Suprapubic skin (tissue), 4 donors: ENCODE measurements at regions not wholly inside any gene's neighbourhood (a gene's known extent, or its start where the extent isn't known, plus 50 kb on each side); places are given as distances from the start of the nearest gene placed in this dataset.
"Not testable (repeated sequence)": the region's sequence is repeated elsewhere in the genome, so short reads cannot be mapped to it uniquely, and the experiment has no call there.

ENCODE experiments used
- DNase-seq, 2 donors: peaks; one replicate each; pipeline ENCODE4 v3.0.0-alpha.2; 2019; ENCODE audit warnings: low spot score in 2 of 2
- H3K27ac ChIP-seq: fragments of 200-600 bp; sonication (generic); one replicate; pipeline ENCODE4 v1.5.1; 2019
- H3K27me3 ChIP-seq: fragments of 200-600 bp; sonication (generic); one replicate; pipeline ENCODE4 v1.5.1; 2019
- H3K36me3 ChIP-seq: fragments of 200-600 bp; sonication (generic); one replicate; pipeline ENCODE4 v1.5.1; 2019
- H3K4me1 ChIP-seq: fragments of 200-600 bp; sonication (generic); one replicate; pipeline ENCODE4 v1.5.1; 2019
- H3K4me3 ChIP-seq: fragments of 200-600 bp; sonication (generic); one replicate; pipeline ENCODE4 v1.5.1; 2019; ENCODE audit warnings: mild to moderate bottlenecking
- H3K9me3 ChIP-seq: fragments of 200-600 bp; sonication (generic); one replicate; pipeline ENCODE4 v1.5.1; 2019
- EP300 ChIP-seq: sonication (generic); formaldehyde crosslinking; IDR thresholded peaks from one replicate; pipeline ENCODE4 v1.6.1; 2017; ENCODE audit warnings: antibody characterized with exemption
- POLR2A ChIP-seq, 2 donors: fragments of 450-650 bp; IDR thresholded peaks; one replicate each; pipeline ENCODE4 v1.6.1; 2017; ENCODE audit warnings: antibody characterized with exemption in 2 of 2, mild to moderate bottlenecking in 2 of 2, moderate library complexity in 2 of 2
- POLR2AphosphoS5 ChIP-seq, 3 donors: sonication (generic); formaldehyde crosslinking; IDR thresholded peaks; one replicate each; pipeline ENCODE4 v1.6.1; 2017; ENCODE audit warnings: antibody characterized with exemption in 3 of 3
- WGBS: methylation state at CpG from one replicate; pipeline ENCODE4 v1.1.5; 2018; 5-methylcytosine and 5-hydroxymethylcytosine counted together
- TF ChIP-seq, protein P1 (sequence below), 2 donors: fragments of 200-600 bp in 1 of 2; fragments of 450-650 bp in 1 of 2; sonication (generic) in 1 of 2; IDR thresholded peaks; one replicate each; pipeline ENCODE4 v1.5.1; 2016 to 2019; ENCODE audit warnings: antibody characterized with exemption in 2 of 2, mild to moderate bottlenecking in 1 of 2, moderate library complexity in 1 of 2

DNA sequence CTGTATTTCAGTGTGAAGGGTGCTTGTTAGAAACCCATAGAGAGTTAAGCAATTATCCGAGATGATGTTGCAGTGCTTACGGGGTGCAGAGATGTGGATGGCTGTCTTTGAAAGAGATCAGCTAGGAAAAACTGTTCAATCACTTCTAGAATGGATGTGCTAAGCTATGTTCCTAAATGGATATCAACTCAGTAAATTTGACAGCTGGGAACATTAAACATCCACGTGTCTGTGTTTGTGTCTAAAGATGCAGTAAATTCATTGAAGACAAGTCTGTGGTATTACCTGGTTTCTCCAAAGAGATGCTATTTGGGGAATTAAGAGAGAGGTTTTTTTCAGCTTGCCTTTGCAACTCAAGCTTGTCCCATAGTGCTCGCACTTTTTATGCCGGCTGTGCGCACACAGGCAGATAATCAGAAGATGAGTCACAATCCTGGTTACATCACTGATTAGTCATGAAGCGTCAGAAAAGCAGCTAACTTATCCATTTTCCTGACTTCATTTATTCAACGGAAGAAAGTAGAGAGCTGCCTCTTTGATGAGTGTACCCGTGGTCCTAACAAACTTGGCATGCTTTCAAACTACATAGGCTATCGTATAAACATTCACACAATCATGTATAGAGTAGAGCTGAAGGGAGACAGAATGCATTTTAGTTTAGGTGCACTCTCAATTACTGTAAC is 691.7 kb upstream of the SLC35B3 start:
- no peaks in the 10 kb centered on the region for H3K27me3 ChIP-seq
- DNase-seq: no peak
- H3K4me1 ChIP-seq: peaks cover 2% of the 10 kb centered on the region
- TF ChIP-seq, protein P1, sequence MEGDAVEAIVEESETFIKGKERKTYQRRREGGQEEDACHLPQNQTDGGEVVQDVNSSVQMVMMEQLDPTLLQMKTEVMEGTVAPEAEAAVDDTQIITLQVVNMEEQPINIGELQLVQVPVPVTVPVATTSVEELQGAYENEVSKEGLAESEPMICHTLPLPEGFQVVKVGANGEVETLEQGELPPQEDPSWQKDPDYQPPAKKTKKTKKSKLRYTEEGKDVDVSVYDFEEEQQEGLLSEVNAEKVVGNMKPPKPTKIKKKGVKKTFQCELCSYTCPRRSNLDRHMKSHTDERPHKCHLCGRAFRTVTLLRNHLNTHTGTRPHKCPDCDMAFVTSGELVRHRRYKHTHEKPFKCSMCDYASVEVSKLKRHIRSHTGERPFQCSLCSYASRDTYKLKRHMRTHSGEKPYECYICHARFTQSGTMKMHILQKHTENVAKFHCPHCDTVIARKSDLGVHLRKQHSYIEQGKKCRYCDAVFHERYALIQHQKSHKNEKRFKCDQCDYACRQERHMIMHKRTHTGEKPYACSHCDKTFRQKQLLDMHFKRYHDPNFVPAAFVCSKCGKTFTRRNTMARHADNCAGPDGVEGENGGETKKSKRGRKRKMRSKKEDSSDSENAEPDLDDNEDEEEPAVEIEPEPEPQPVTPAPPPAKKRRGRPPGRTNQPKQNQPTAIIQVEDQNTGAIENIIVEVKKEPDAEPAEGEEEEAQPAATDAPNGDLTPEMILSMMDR (IDR thresholded peaks at IDR 0.05): no peak
- TF ChIP-seq EP300: no peak
- no peak for TF ChIP-seq POLR2AphosphoS5 (IDR thresholded peaks at IDR 0.05)
- TF ChIP-seq POLR2A (IDR thresholded peaks at IDR 0.05): no peak
- no peaks in the 10 kb centered on the region for H3K9me3 ChIP-seq
- H3K27ac ChIP-seq: no peak overlapping the region
- H3K4me3 ChIP-seq: no peak overlapping the region
- 64% methylated on average over 10 of the region's 10 CpGs for WGBS
- H3K36me3 ChIP-seq: no peaks in the 10 kb centered on the region

DNA sequence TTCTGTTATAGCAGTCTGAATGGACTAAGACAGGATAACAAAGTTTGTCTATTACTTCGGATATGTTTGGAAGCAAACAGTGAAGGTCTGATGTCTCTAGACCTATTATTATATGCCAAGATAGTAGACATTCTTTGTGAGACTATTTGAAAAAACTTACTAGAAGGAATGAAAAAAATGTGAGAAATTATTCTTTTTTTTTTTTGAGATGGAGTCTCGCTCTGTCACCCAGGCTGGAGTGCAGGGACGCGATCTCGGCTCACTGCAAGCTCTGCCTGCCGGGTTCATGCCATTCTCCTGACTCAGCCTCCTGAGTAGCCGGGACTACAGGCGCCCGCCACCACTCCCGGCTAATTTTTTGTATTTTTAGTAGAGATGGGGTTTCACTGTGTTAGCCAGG is 690.7 kb upstream of the SLC35B3 start:
- H3K9me3 ChIP-seq, H3K36me3 ChIP-seq, H3K4me3 ChIP-seq, DNase-seq, H3K4me1 ChIP-seq, H3K27me3 ChIP-seq, H3K27ac ChIP-seq: not testable (repeated sequence)
- 90% methylated on average over 10 of the region's 10 CpGs for WGBS

DNA sequence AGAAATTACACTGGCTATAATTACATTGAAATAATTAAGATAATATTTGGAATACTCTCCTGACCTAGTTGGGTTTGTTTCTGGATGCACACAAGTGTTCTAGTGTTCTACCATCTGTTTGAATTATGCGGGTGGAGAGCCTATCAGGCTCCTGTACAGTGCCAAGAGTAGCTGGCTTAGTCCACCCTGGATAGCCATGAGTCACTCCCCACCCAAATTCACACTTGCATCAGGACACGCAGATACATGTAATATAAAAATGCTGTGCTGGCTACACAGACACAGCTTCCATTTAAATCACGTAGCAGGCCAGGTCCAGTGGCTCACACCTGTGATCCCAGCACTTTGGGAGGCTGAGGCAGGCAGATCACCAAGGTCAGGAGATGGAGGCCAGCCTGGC is 686.2 kb upstream of the SLC35B3 start:
- no peak for DNase-seq
- Histone ChIP-seq H3K27ac (no peak overlapping the region), H3K27me3 (no peaks in the 10 kb centered on the region), H3K4me1 (peaks cover 8% of the 10 kb centered on the region), H3K4me3 (no peak overlapping the region), H3K36me3 (no peaks in the 10 kb centered on the region), H3K9me3 (no peaks in the 10 kb centered on the region)
- no peak for TF ChIP-seq EP300
- no peak for TF ChIP-seq POLR2AphosphoS5 (IDR thresholded peaks at IDR 0.05)
- no peak for TF ChIP-seq POLR2A (IDR thresholded peaks at IDR 0.05)
- TF ChIP-seq, protein P1 (IDR thresholded peaks at IDR 0.05): no peak
- 26% methylated on average over 3 of the region's 3 CpGs for WGBS

DNA sequence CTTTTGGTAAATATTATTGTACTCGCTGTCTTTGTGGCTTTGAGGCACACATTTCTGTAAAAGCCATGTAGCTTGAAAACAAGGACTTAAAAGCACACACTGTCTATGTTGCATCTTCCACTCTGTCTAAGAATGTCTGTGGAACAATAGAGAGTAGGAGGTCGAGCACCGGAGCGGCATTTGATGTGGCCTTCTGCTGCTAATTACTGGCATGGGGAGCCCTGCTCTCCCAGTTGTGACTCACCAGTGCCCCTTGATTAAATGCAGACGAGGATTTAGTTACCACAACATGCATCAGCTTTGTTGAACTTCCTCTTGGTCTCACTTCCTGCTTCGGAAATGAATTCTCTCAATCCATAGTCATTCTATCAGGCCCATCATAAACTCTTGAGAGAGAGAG is 680.7 kb upstream of the SLC35B3 start:
- Histone ChIP-seq H3K36me3 (no peaks in the 10 kb centered on the region), H3K27ac (no peak overlapping the region), H3K4me1 (no peaks in the 10 kb centered on the region), H3K27me3 (no peaks in the 10 kb centered on the region), H3K4me3 (no peak overlapping the region), H3K9me3 (no peaks in the 10 kb centered on the region)
- WGBS: 67% methylated on average over 6 of the region's 6 CpGs
- TF ChIP-seq EP300: no peak
- TF ChIP-seq POLR2A (IDR thresholded peaks at IDR 0.05): no peak
- no peak for TF ChIP-seq POLR2AphosphoS5 (IDR thresholded peaks at IDR 0.05)
- TF ChIP-seq, protein P1 (IDR thresholded peaks at IDR 0.05): no peak
- DNase-seq: no peak

DNA sequence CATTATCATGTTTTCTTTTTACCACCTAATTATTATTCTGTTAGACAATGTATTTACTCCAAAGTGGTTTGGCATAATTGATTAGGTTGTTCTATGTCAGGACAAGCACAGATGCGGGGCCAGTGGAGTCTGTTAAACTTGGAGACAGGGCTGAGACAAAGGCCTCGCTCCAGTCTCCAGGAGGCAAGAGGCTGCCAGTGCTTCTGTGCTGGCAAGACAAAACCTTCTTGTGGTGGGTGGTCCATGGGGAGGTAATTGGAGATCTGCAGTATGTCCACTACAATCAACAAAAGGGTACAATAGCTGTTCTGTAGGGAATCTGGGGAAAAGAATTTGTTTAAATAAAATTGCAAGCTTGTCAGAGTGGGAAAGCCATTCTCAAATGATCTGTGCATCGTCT is 677.2 kb upstream of the SLC35B3 start:
- Histone ChIP-seq H3K36me3 (no peaks in the 10 kb centered on the region), H3K27ac (no peak overlapping the region), H3K4me3 (no peak overlapping the region), H3K27me3 (no peaks in the 10 kb centered on the region), H3K9me3 (no peaks in the 10 kb centered on the region), H3K4me1 (no peaks in the 10 kb centered on the region)
- 89% methylated on average over 3 of the region's 3 CpGs for WGBS
- TF ChIP-seq POLR2A (IDR thresholded peaks at IDR 0.05) (no peak), POLR2AphosphoS5 (IDR thresholded peaks at IDR 0.05) (no peak), EP300 (no peak)
- no peak for DNase-seq

DNA sequence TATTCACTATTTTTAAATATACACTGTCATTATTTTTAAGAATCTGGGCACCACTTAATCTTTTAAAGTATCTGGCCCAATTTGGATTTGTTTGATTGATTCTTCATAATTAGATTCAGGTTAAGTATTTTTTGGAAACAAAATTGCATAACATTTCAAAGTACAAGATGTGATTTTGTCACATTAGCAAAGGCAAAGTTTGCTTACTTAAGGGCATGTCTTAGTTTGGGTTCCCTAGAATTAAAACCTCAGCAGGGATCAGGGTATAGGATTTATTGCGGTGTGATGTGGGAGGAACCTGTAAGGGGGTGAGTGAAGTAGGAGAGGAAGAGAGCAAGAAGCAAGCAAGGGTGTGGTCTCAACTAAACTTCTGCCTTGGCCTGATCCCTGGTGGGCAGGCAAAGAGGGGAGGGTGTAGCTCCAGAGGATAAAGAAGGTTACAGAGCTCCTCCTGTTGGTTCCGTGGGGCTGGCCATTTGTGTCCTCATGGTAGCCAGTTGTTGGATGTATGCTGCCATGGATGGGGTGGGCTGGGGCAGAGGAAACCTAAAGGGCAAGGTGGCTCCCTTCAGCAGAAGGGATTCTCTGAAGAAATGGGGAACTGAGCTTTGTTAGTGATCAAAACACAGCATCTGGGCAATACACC is 668.7 kb upstream of the SLC35B3 start:
- TF ChIP-seq EP300 (no peak), POLR2A (IDR thresholded peaks at IDR 0.05) (no peak), POLR2AphosphoS5 (IDR thresholded peaks at IDR 0.05) (no peak)
- TF ChIP-seq, protein P1 (IDR thresholded peaks at IDR 0.05): no peak
- Histone ChIP-seq H3K4me1 (peaks cover 2% of the 10 kb centered on the region), H3K36me3 (no peaks in the 10 kb centered on the region), H3K4me3 (no peak overlapping the region), H3K9me3 (no peaks in the 10 kb centered on the region), H3K27me3 (no peaks in the 10 kb centered on the region), H3K27ac (no peak overlapping the region)
- DNase-seq: peak in 1 of 2 donors; percentile 63
- 85% methylated on average over 2 of the region's 2 CpGs for WGBS
